Endometrium (tissue), 2 donors: ENCODE measurements at regions not wholly inside any gene's neighbourhood (a gene's known extent, or its start where the extent isn't known, plus 50 kb on each side); places are given as distances from the start of the nearest gene placed in this dataset.

Experiments
- FAIRE-seq: peaks from 2 replicates; lab custom pipeline; 2012; peaks lifted over from hg19 to GRCh38; lab: Jason Lieb, UNC
- donor health status: control.
- donor health status: control.

DNA sequence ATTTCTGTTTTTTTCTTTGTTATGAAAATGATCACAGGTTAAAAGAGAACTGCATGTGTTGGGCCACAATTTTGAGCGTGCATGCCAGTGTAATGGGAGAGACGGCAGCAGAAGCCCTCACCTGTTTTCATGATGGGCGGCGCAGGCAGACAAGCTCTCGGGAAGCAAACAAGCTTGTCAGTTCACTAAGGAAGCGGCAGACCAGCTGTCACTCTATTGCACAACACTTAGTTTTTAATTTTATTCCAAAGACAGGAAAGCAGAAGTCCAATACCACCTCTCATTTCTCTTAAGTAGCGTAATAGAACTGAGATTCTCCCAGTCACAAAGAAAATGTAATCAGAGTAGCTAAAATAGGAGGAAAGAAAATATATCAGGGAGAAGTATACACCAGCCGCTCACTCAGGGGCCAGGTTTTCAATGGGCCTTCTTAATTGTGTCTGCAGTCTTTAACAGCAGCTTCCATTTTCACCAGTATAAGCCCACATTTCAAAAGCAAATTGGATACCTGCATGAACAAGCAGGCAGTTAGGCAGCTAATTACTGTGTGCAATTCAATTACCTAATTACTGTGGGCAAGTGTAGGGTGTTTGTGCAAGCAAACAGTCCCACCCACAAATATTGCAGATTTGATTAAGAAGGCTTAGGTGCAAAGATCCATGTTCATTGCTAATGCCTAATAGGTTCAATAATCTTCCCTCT is 711.4 kb downstream of the DIAPH3 start:
- no peak for FAIRE-seq

DNA sequence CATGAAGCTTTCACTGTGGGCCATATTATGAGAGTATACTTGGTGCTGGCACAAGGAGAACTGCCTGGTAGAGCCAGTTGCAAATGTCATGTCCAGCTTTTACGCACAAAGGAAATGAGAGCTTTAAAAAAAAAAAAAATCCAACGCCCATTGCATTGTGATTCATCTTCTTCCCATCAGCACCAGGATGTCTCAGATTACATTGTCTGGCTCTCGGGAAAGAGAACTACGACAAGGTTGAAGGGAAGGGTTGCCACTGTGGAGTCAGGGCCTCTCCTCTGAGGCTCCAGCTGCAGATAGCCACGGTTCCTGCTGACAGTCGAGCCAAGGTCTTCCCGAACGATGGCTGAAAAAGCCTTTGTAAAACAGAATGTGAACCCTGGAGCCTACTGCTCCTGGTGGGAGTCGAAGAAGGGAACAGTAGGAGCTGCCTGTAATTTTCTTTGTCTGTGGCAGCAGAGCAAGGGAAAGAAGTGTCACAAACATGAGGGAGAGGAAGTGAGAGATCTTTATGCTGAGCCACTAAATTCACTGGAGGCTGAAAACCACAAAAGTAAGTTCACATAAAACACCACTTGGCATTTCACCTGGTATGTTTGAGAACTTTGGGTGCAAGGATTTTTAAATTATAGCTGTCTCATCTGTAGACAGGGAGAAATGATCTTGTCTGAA is 704.7 kb downstream of the DIAPH3 start:
- no peak for FAIRE-seq

DNA sequence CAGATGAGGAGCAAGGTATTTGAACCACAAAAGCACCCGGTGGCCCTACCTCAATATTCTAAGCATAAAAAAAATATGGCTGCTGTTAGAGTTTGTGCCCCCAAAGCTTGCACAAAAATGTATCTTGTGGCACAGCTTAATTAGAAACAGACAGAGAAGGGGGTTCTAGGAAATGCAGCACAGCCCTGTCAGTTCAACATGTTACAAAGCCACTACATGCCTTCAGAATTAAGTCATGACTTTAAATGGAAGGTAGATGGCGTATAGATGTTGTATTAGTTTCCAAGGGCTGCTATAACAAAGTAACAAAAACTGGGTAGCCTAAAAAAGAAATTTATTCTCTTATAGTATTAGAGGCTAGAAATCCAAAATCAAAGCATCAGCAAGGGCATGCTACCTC is 703.8 kb downstream of the DIAPH3 start:
- no peak for FAIRE-seq

DNA sequence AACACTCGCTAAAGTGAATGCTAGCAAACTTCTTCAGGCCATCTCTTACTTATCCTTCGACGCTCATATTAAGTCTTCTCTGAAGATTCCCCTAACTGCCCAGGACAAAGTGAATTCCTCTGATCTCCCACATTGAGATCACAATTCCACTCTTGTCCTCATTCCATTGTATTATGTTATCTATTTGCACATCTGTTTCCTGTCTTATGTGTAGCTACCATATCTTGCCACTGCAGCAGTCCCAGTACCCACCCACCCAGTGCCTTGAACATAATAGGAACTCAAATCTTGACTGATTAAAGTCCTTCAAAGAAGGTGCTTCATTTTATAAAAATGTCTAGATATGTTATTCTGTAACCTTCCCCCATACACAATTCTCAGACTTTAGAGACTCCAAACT is 702.3 kb downstream of the DIAPH3 start:
- no peak for FAIRE-seq

DNA sequence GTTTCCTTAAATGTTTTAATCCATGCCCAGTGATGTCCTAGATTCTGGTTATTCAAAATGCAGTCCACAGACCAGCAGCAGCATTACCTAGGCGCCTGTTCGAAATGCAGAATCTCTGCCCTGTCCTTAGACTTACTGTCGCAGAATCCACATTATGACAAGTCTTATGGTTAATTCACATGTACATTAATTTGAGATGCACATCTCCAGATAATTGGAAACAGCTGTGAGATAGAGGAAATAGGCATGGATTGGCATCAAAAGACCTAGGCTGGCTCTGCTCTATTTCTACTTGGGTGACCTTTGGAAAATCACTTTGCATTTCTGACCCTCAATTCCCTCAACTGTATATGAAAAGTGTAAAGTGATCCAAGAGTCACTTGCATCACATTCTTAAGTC is 700.7 kb downstream of the DIAPH3 start:
- FAIRE-seq = no peak

DNA sequence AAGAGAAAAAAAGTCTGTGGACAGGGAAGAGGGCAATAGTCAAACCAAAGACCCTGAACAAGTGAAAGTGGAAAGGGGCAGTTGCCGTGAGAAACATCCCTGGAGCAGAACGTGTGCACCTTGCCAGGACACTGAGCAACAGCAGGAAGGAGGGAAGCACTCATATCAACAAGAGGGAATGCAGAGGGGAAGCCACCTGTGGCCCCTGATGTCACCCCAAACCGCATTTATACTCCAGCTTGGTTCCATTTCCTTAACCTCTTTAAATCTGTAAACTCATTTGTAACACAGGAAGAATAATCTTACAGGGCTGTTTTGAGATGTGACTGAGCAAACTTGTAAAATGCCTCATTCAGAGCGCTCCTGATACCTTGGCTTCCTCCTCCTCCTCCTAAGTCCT is 698.8 kb downstream of the DIAPH3 start:
- FAIRE-seq = no peak

DNA sequence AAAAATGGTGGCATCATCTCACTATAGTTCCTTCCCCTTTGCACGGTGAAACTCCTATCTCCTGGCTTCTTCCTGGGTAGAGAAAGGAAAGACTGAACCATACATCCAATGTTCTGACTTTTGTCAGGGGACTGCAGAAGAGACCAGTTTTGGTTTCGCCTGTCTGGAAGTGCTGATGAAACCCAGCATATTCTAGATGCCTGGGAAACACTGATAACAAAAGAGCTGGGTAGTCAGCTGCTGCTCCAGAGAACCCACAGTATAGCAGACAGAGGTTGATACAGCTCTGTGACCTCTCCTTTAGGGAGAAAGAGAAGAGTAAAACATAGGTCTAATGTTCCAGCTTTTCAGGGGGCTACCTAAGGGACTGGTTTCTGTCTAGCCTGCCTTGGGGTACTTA is 695.3 kb downstream of the DIAPH3 start:
- FAIRE-seq = no peak

DNA sequence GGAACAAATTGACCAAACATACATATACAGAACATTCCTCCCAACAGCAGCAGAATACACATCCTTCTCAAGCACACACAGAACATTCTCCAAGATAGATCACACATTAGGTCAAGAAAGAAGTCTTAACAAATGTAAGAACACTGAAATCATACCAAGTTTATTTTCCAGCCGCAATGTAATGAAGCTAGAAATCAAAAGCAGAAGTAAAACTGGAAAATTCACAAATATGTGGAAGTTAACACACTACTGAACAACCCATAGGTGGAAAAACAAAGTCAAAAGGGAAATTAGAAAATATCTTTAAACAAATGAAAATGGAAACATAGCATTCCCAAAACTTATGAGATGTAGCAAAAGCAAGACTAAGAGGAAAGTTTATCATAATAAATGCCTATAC is 692.6 kb downstream of the DIAPH3 start:
- FAIRE-seq = no peak

DNA sequence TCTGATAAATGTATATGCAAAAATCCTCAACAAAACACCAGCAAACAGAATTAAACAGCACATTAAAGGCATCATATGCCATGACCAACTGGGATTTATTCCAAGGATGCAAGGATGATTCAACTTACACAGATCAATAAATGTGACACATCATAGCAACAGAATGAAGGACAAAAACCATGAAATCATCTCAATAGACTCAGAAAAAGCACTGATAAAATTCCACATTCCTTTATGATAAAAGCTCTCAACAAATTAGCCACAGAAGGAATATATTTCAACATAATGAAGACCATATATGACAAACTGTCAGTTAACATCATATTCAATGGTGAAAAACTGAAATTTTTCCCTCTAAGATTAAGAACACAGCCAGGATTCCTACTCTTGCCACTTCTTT is 691.6 kb downstream of the DIAPH3 start:
- no peak for FAIRE-seq

DNA sequence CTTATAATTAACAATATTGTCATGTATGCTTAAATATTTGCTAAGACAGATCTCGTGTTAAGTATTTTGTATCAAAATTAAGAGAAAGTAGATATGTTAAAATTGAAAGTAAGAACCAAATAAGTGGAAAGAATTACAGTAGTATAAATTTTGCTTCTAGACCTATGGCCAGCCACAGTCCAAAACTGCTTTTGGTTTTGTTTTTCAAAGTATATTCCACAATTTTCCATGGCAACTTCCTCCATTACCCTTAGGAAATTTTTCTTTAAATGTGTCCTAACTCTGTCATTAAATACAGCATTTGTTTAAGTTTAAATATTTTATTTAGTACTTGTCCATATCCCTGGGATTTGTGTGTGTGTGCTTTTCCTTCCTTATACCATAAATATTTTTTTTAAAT is 689.0 kb downstream of the DIAPH3 start:
- no peak for FAIRE-seq

DNA sequence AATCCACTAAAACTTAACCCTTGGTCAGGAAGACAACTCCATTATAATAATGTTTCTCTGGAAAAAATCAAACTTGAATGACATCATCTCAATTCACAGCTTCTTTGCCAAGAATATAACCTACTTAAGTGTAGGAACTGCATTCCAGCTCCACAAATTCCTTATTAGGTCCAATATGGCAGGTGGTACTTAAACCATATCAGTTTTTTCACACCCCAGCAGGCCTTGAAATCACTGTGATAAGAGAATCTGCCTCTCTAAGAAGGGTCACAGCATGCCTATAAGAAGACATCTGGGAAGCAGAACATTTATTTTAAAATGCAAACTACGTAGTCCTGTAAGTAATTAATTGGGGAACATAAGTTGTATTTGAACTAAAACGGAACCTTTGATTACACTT is 687.8 kb downstream of the DIAPH3 start:
- FAIRE-seq = no peak

DNA sequence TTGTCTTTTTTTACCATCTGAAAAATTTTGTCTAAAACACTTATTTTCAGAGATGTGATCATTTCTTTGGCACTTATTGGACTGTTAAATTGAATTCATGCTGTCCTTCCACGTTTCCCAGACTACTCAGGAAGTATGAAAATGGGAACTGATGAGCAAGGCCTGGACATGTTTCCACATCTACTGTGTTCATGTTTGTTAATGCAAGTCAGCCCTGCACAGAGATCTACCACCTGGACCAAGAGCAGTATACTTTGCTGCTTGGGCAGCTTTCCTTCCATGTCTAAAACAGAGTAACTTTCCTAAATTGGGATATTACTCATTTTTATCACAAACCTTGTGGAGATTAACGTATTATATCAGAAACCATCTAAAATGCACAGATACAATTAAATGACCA is 687.4 kb downstream of the DIAPH3 start:
- no peak for FAIRE-seq

DNA sequence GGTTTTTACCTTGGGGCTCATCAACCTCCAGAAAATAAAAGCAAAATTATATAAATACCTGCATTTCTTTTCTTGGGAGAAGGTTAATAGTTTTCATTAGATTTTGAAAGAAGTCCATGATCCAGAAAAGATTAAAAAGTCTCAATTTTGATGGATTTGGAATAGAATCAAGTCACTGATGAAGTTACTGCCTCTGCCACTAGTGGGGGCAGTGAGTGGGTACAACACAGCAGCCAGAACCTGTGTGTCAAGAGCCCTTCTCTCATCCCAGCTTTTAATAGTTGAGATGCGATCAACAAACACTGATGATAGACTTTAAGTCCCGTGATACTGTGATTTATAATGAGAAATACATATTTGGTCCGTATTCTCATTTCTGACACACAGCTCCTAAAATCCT is 686.7 kb downstream of the DIAPH3 start:
- no peak for FAIRE-seq

DNA sequence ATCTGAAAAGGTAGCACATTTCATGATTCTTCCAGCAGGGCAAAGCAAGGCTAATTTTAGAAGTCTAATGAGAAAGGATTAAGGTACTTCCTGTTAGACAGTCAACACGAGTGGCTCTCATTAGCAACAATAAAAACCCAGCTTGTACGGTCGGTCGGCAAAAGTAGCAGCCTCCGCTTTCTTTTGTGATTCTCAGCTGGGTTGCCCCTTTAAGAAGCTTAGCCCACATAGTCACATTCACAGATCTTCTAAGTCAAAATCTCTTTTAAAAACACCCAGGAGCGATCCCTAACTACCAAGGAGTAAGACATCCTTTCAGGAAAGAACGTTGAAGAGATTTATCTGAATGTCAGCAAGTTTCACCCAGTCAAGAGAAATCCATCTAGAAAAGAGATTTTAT is 684.8 kb downstream of the DIAPH3 start:
- FAIRE-seq = no peak

DNA sequence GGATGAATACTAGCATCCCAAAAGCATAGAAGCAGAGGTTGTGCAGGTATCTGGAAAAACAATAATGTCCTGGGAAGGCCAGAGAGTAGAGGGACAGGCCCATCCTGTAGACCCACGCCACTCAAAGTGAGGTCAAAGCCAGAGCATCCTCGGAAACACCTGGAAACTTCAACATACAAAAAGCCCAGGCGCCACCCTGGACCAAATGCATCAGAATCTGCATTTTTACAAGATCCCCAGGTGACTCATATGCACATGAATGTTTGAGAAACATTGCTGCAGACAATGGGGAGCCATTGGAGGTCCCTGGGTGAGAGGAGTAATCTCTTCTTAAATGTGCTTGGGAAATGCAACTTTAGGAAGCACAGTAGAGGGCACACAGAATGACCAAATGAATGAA is 684.1 kb downstream of the DIAPH3 start:
- FAIRE-seq = no peak

DNA sequence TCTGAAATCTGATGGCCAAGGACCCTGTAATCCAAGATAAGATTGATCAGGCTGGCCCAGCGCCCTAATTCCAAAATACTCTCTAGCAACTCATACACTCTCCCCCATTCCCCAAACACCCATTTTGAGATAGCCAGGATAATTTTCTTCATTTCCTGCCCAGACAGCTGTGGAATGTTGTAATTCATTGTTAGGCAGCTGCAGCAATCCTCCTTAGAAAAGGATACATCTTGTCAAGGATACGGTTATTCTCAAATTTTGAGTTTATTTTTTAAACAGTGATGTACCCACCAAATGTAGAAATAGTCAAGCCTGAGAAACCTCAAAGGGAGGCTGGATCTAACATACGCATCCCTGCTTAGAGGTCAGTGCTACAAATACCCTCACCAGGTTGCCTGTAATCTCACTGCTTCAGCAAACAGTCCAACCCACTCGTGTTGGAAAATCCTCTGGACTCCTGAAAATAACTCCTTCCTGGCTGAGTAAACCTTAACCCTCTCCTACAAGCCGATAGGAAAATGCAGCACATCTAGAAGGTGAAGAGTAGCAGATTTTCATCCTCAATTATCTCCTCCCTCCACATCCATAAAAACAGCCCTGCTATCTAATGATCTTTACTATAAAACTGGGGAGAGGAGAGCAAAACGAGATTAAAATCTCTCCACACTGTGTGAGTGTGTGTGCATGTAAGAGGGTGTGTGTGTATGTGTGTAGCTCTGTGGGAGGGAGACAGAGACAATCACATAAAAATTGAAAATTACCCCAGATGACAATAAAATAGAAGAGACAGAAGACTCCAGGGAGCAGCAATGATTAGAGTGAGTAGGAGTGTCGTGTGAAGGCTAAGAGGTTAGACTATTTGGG is 683.1 kb downstream of the DIAPH3 start:
- no peak for FAIRE-seq

DNA sequence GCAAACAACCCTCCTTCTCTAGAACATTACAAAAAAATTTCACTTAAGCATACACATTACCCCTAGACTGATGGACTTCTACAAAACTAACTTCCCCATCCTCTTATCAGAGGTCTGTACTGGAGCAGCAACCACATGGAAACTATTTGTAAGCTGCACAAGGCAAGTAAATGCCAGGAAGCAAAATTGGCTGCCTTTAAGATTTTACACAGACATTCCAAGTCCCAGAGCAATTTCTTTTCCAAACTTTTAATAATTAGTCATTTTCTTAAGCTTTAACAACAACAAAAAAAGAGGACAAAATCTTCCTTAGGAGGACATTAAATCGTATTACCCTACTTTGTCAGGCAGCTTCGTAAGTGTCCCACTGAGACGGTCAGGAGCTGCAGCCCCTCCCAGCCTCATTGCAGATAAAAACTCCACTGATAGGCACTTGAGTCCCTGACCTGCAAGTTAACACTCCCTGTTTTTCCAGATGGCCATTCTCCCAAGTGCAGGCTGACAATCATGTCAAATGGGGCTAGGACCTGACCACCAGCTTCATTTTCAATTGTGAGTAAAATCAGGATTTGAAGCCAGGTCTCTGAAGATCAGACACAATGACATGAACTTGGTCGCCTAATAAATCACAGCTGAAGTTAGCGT is 680.1 kb downstream of the DIAPH3 start:
- FAIRE-seq = no peak

DNA sequence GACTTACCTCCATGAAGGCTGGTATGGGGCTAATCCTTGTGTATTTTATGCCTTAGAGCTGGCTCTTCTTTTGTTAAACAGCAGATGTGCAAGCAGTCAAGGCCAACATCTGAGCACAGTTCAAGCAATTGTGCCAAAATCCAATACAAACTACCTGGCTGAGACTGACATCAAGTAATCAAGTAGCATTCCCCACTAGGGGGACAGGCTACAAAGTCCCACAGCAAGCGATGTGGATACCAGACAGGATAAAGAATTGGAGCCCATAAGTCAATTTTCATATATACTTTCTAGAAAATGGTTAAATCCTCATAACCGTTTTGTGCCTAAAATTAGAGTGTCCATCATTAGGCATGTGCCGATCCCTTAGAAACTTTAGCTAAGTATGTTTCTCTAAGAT is 675.8 kb downstream of the DIAPH3 start:
- no peak for FAIRE-seq

DNA sequence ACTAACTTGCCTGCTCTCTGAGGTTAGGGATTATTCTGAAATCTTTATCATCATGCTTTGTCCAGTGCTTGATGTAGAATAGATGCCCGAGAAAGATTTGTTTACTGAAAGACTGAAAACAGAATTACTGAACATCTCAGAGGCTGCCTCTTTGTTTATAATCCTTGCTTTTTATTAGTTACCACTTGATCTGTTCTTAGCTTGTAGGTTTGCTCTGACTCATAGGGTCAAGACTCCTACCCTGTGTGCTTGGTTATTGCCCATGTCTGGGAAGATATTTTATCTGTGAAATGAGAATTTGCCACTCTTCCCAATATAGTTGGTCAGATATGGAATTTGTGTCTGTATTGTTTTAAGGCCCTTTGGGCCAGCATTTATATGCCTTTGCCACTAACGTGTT is 675.3 kb downstream of the DIAPH3 start:
- FAIRE-seq = no peak

DNA sequence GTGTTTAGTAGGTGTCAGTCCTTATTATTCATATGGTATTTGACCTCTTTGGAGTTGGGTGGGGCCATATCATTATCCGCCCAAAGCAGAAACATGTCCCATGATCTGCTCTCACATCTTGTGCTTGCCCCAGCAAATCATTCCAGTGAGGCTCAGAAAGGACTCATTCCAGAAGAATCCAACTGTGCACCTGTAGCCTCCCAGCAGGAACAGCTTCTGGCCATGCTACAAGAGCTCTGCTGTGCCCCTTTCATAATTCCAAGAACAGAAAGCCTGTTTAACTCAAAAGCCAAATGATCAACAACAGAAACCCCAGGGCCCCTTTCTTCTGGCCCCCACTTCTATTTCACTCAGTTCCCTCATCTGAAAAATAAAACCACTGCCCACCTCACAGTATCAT is 673.1 kb downstream of the DIAPH3 start:
- no peak for FAIRE-seq

DNA sequence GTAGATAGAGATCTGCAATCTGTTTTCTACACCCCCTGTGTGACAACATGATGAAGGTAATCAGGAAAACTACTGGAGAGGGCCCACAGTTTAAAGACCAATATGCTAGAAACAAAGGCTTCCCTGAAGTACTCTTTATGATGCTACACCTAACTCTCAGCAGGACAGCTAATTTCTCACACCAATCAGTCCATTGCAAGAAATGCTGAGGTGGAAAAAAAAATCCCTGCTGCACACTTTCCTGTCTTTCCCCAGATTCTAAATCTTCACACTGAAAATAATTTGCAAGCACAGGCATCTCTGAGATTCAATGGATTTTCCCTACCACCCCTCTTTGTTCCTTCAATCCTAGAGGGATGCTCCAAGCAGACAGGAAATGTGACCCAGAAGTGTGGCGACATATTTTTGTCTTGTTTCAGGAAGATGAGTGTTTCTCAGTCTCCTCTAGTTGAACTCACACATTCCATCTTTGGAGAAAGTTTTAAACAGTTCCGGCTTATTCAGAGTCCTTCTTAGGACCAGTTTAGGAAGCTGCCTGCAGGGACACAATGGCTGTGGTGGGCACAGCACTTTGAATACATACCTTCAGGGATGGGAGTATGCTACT is 671.6 kb downstream of the DIAPH3 start:
- no peak for FAIRE-seq

DNA sequence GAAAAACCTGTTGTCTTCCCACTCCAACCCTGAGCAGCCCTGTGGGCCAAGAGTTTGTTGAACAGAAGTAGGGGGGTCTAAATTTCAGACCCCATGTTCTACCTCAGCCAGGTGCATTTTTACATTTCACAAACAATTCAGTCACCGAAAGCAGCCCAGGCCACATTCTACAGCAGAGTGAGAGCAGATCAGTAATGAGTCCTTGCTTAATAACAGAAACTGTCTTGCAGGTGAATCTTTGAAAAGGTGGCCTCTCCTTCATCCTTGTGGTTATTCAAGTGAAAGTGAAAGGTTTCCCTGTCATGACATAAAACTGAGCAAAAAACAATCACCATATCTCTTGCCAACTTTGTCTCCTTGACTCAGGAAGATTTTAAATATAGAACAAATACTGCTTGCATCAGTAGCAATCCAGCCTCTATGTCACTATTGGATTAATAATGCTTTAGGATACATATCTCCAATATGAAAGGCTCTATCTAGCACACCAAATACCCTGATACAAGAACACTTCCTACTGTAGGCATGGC is 670.2 kb downstream of the DIAPH3 start:
- FAIRE-seq = no peak
